SIG-M5 treated with dmso at 0.1 percent for 504 hours (cell line): ENCODE measurements at regions not wholly inside any gene's neighbourhood (a gene's known extent, or its start where the extent isn't known, plus 50 kb on each side); places are given as distances from the start of the nearest gene placed in this dataset.

ENCODE experiments used
- DNase-seq: peaks from one replicate; lab custom pipeline; 2025; ENCODE audit not compliant: unreplicated experiment; lab: John Stamatoyannopoulos, UW

GRCh38 chr22:48436201-48436931 lies 1391.3 kb downstream of the BRD1 start:
- no peak for DNase-seq

- no peak for DNase-seq
Observed at GRCh38 chr22:48434868-48435250, 1392.8 kb downstream of the BRD1 start.

GRCh38 chr22:48434156-48434867 lies 1393.4 kb downstream of the BRD1 start:
- DNase-seq, result no peak

GRCh38 chr22:48433647-48434046 lies 1394.0 kb downstream of the BRD1 start:
- DNase-seq, result no peak

GRCh38 chr22:48432781-48433518 lies 1394.7 kb downstream of the BRD1 start:
- no peak for DNase-seq

GRCh38 chr22:48431536-48432315 lies 1395.9 kb downstream of the BRD1 start:
- no peak for DNase-seq

GRCh38 chr22:48431014-48431413 lies 1396.7 kb downstream of the BRD1 start:
- no peak for DNase-seq

GRCh38 chr22:48429446-48430020 lies 1398.1 kb downstream of the BRD1 start:
- DNase-seq, result no peak

- DNase-seq, result no peak
Observed at GRCh38 chr22:48428631-48429371, 1398.9 kb downstream of the BRD1 start.

- no peak for DNase-seq
Observed at GRCh38 chr22:48427731-48428211, 1399.9 kb downstream of the BRD1 start.

GRCh38 chr22:48426466-48427380 lies 1401.0 kb downstream of the BRD1 start:
- no peak for DNase-seq

GRCh38 chr22:48425641-48426040 lies 1402.0 kb downstream of the BRD1 start:
- DNase-seq, result no peak

- DNase-seq, result no peak
Observed at GRCh38 chr22:48425091-48425506, 1402.6 kb downstream of the BRD1 start.

- no peak for DNase-seq
Observed at GRCh38 chr22:48424661-48425060, 1403.0 kb downstream of the BRD1 start.

GRCh38 chr22:48424201-48424627 lies 1403.5 kb downstream of the BRD1 start:
- no peak for DNase-seq

GRCh38 chr22:48423481-48423911 lies 1404.2 kb downstream of the BRD1 start:
- no peak for DNase-seq

GRCh38 chr22:48422900-48423480 lies 1404.7 kb downstream of the BRD1 start:
- DNase-seq, result no peak

GRCh38 chr22:48418831-48419230 lies 1408.8 kb downstream of the BRD1 start:
- no peak for DNase-seq
